ENCODE measurements at regions not wholly inside any gene's neighbourhood (a gene's known extent, or its start where the extent isn't known, plus 50 kb on each side); places are given as distances from the start of the nearest gene placed in this dataset.

- peak overlapping the region in 2 of 4 donors; percentile 59 to 62 for H3K4me3 ChIP-seq
- intact Hi-C loops (cut with DNase I), result no loop called here
Measured at GRCh38 chr5:77845324-77845646, 69.1 kb upstream of the TBCA start.

GRCh38 chr5:77844623-77845323 lies 68.6 kb upstream of the TBCA start:
- DNase-seq (ENCODE audit: extremely low spot score), result peak; percentile 87
- intact Hi-C loops (cut with DNase I), result loop anchor here (5.0 kb wide), 1 partner anchor 192 kb away; no protein-coding TSS in a partner anchor

More at GRCh38 chr5:77845324-77845646, 69.1 kb upstream of the TBCA start:
- Histone ChIP-seq H3K27me3 (peaks cover 0 to 7% (median 0%) of the 10 kb centered on the region in 4 donors), H3K36me3 (no peaks in the 10 kb centered on the region), H3K27ac (replicated peaks in 1 of 4) (no peak overlapping the region), H3K4me1 (peaks cover 9 to 17% (median 17%) of the 10 kb centered on the region in 4 donors), H3K9me3 (no peaks in the 10 kb centered on the region)
- 88% methylated on average over 5 of the region's 5 CpGs for WGBS
- TF ChIP-seq POLR2A (IDR thresholded peaks at IDR 0.05; ENCODE audit: low read depth) (no peak), CTCF (IDR thresholded peaks at IDR 0.05) (no peak), POLR2AphosphoS5 (IDR thresholded peaks at IDR 0.05) (no peak), EP300 (IDR thresholded peaks at IDR 0.05) (no peak)
- DNase-seq (ENCODE audit: extremely low spot score), result no peak

GRCh38 chr5:77844373-77844622 lies 68.2 kb upstream of the TBCA start:
- TF ChIP-seq CTCF (IDR thresholded peaks at IDR 0.05) (no peak), POLR2AphosphoS5 (IDR thresholded peaks at IDR 0.05) (no peak), POLR2A (IDR thresholded peaks at IDR 0.05; ENCODE audit: low read depth) (no peak), EP300 (IDR thresholded peaks at IDR 0.05) (no peak)
- Histone ChIP-seq H3K4me1 (peaks cover 9 to 17% (median 17%) of the 10 kb centered on the region in 4 donors), H3K4me3 (peak overlapping the region; percentile 59 to 64 (median 61)), H3K27me3 (peaks cover 0 to 7% (median 0%) of the 10 kb centered on the region in 4 donors), H3K27ac (replicated peaks in 1 of 4) (peak overlapping the region in 3 of 4 donors; percentile 4 to 48 (median 28)), H3K9me3 (no peaks in the 10 kb centered on the region), H3K36me3 (no peaks in the 10 kb centered on the region)
- DNase-seq (ENCODE audit: extremely low spot score), result no peak
- intact Hi-C loops (cut with DNase I), result loop anchor here (5.0 kb wide), 1 partner anchor 192 kb away; no protein-coding TSS in a partner anchor
- 11% methylated on average over 10 of the region's 10 CpGs for WGBS

More at GRCh38 chr5:77844623-77845323, 68.6 kb upstream of the TBCA start:
- WGBS, result 25% methylated on average over 33 of the region's 48 CpGs
- Histone ChIP-seq H3K9me3 (no peaks in the 10 kb centered on the region), H3K4me3 (peak overlapping the region; percentile 59 to 64 (median 61)), H3K36me3 (no peaks in the 10 kb centered on the region), H3K27me3 (peaks cover 0 to 7% (median 0%) of the 10 kb centered on the region in 4 donors), H3K4me1 (peaks cover 9 to 17% (median 17%) of the 10 kb centered on the region in 4 donors), H3K27ac (replicated peaks in 1 of 4) (peak overlapping the region in 3 of 4 donors; percentile 4 to 48 (median 28))
- TF ChIP-seq CTCF (IDR thresholded peaks at IDR 0.05) (peak in 1 of 3 experiments; percentile 37), EP300 (IDR thresholded peaks at IDR 0.05) (no peak), POLR2A (IDR thresholded peaks at IDR 0.05; ENCODE audit: low read depth) (no peak)

GRCh38 chr5:77843570-77844372 lies 67.6 kb upstream of the TBCA start:
- WGBS, result 24% methylated on average over 24 of the region's 24 CpGs
- intact Hi-C loops (cut with DNase I), result loop anchor here (5.0 kb wide), 1 partner anchor 191 kb away; no protein-coding TSS in a partner anchor
- TF ChIP-seq POLR2A (IDR thresholded peaks at IDR 0.05; ENCODE audit: low read depth), result no peak
- TF ChIP-seq CTCF (IDR thresholded peaks at IDR 0.05), result no peak
- no peak for TF ChIP-seq POLR2AphosphoS5 (IDR thresholded peaks at IDR 0.05)
- DNase-seq (ENCODE audit: extremely low spot score), result peak; percentile 89
- Histone ChIP-seq H3K4me1 (peaks cover 9 to 17% (median 17%) of the 10 kb centered on the region in 4 donors), H3K27me3 (peaks cover 0 to 7% (median 0%) of the 10 kb centered on the region in 4 donors), H3K9me3 (no peaks in the 10 kb centered on the region), H3K4me3 (peak overlapping the region; percentile 59 to 64 (median 61)), H3K27ac (replicated peaks in 1 of 4) (peak overlapping the region in 3 of 4 donors; percentile 4 to 48 (median 28)), H3K36me3 (no peaks in the 10 kb centered on the region)
